ENCODE measurements at regions not wholly inside any gene's neighbourhood (a gene's known extent, or its start where the extent isn't known, plus 50 kb on each side); places are given as distances from the start of the nearest gene placed in this dataset.

DNA sequence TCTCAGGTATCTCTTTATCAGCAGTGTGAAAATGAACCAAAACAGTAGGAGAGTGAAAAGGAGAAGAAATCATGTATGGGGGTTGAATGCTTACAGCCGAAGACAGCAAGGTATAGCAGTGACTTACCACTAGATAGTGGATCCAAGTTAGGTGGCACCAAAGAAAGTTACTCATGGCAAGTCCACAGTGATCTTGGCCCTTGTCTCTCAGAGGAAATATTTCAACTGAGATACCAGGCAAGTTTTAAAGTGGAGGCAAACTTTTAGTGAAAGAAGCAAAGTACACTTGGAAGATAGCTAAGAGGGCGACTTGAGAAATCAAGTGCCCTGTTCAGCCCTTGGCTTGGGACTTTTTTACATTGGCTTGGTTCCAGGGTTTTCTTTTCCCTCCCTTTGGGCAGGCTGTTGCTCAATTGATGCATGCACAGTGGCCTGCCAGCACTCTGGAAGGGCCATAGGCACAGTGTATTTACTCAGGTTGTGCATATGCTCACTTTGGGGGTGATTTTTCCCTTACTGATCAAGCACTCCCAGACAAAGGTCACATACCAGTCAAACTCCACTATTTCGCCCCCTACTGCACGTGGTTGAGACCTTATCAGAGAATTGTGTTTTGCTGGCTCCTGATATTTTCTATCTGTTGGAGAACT is 329.5 kb upstream of the KHDRBS2 start:
- Histone ChIP-seq H3K27me3 (ENCODE audit: control insufficient read depth in 2 of 2, insufficient read depth in 2 of 2, low read length in 2 of 2) (no peaks in the 10 kb centered on the region), H3K36me3 (ENCODE audit: control insufficient read depth, insufficient read depth, low read length) (no peaks in the 10 kb centered on the region), H3K4me2 (ENCODE audit: insufficient read depth, low read length) (no peak overlapping the region), H2AFZ (ENCODE audit: low read depth, low read length) (no peak overlapping the region), H3K79me2 (ENCODE audit: control insufficient read depth, insufficient read depth, low read length) (no peaks in the 10 kb centered on the region), H3K9ac (ENCODE audit: insufficient read depth in 1 of 2, low read depth in 2 of 2, low read length in 2 of 2) (no peak overlapping the region), H3K4me1 (replicated peaks in 1 of 2; ENCODE audit: control insufficient read depth in 2 of 2, insufficient read depth in 2 of 2, low read length in 2 of 2) (no peaks in the 10 kb centered on the region), H3K9me3 (replicated peaks; ENCODE audit: control insufficient read depth, insufficient read depth, low read depth, low read length) (no peaks in the 10 kb centered on the region), H3K9me1 (ENCODE audit: control insufficient read depth, insufficient read depth, low read length) (no peaks in the 10 kb centered on the region), H4K20me1 (replicated peaks; ENCODE audit: control insufficient read depth, insufficient read depth, low read length) (no peaks in the 10 kb centered on the region), H3K4me3 (no peak overlapping the region), H3K27ac (ENCODE audit: extremely low read depth, low read depth, low read length) (no peak overlapping the region)
- DNase-seq (ENCODE audit: extremely low read depth in 1 of 4, low spot score in 3 of 4), result no peak
- intact Hi-C loops (cut with micrococcal nuclease), result no loop called here
- POLR2A ChIA-PET, result no interaction called here
- no TSS peak for BruUV-seq (replicated peaks)
- FAIRE-seq, result no peak
- CTCF ChIA-PET (ENCODE audit: low intra/inter-chr PET ratio), result no interaction called here
- 0% methylated on average over 4 of the region's 4 CpGs for whole genome bisulfite sequencing (ENCODE audit: insufficient coverage, low coverage, missing lambda C conversion rate)
- in situ Hi-C loops (cut with MboI), result no loop called here
- no peak for TF ChIP-seq FOXP1 (CRISPR knock-in tag; IDR thresholded peaks at IDR 0.05)
- no peak for TF ChIP-seq SPI1 (IDR thresholded peaks at IDR 0.05; ENCODE audit: borderline replicate concordance, low read depth, low read length)
- TF ChIP-seq, protein P1, sequence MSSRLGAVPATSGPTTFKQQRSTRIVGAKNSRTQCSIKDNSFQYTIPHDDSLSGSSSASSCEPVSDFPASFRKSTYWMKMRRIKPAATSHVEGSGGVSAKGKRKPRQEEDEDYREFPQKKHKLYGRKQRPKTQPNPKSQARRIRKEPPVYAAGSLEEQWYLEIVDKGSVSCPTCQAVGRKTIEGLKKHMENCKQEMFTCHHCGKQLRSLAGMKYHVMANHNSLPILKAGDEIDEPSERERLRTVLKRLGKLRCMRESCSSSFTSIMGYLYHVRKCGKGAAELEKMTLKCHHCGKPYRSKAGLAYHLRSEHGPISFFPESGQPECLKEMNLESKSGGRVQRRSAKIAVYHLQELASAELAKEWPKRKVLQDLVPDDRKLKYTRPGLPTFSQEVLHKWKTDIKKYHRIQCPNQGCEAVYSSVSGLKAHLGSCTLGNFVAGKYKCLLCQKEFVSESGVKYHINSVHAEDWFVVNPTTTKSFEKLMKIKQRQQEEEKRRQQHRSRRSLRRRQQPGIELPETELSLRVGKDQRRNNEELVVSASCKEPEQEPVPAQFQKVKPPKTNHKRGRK (tag; IDR thresholded peaks at IDR 0.05), result no peak
- TF ChIP-seq BDP1 (IDR thresholded peaks at IDR 0.05; ENCODE audit: insufficient read depth, insufficient read length), result no peak
- TF ChIP-seq, protein P2, sequence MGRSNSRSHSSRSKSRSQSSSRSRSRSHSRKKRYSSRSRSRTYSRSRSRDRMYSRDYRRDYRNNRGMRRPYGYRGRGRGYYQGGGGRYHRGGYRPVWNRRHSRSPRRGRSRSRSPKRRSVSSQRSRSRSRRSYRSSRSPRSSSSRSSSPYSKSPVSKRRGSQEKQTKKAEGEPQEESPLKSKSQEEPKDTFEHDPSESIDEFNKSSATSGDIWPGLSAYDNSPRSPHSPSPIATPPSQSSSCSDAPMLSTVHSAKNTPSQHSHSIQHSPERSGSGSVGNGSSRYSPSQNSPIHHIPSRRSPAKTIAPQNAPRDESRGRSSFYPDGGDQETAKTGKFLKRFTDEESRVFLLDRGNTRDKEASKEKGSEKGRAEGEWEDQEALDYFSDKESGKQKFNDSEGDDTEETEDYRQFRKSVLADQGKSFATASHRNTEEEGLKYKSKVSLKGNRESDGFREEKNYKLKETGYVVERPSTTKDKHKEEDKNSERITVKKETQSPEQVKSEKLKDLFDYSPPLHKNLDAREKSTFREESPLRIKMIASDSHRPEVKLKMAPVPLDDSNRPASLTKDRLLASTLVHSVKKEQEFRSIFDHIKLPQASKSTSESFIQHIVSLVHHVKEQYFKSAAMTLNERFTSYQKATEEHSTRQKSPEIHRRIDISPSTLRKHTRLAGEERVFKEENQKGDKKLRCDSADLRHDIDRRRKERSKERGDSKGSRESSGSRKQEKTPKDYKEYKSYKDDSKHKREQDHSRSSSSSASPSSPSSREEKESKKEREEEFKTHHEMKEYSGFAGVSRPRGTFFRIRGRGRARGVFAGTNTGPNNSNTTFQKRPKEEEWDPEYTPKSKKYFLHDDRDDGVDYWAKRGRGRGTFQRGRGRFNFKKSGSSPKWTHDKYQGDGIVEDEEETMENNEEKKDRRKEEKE (IDR thresholded peaks at IDR 0.05; ENCODE audit: borderline replicate concordance in 1 of 2, control insufficient read depth in 1 of 2, low read depth in 2 of 2, low read length in 1 of 2), result no peak
- no peak for TF ChIP-seq SP1 (CRISPR knock-in tag; IDR thresholded peaks at IDR 0.05)
- TF ChIP-seq, protein P3, sequence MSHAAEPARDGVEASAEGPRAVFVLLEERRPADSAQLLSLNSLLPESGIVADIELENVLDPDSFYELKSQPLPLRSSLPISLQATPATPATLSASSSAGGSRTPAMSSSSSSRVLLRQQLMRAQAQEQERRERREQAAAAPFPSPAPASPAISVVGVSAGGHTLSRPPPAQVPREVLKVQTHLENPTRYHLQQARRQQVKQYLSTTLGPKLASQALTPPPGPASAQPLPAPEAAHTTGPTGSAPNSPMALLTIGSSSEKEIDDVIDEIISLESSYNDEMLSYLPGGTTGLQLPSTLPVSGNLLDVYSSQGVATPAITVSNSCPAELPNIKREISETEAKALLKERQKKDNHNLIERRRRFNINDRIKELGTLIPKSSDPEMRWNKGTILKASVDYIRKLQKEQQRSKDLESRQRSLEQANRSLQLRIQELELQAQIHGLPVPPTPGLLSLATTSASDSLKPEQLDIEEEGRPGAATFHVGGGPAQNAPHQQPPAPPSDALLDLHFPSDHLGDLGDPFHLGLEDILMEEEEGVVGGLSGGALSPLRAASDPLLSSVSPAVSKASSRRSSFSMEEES (CRISPR knock-in tag; IDR thresholded peaks at IDR 0.05), result no peak
- TF ChIP-seq SAFB2 (IDR thresholded peaks at IDR 0.05; ENCODE audit: borderline replicate concordance, low read depth, low read length, severe bottlenecking), result no peak
- TF ChIP-seq ETV1 (tag; conservative IDR thresholded peaks at IDR 0.05; ENCODE audit: low read depth), result no peak
- no peak for ATAC-seq

All from K562 (cell line).